ENCODE measurements at regions not wholly inside any gene's neighbourhood (a gene's known extent, or its start where the extent isn't known, plus 50 kb on each side); places are given as distances from the start of the nearest gene placed in this dataset.

GRCh38 chr4:189374176-189374575 lies 566.5 kb upstream of the FRG1 start:
- DNase-seq (ENCODE audit: low read depth in 2 of 2): no peak

GRCh38 chr4:189376901-189377300 lies 563.8 kb upstream of the FRG1 start:
- no peak for DNase-seq (ENCODE audit: low read depth in 2 of 2)

- no peak for DNase-seq (ENCODE audit: low read depth in 2 of 2)
Observed at GRCh38 chr4:189377569-189377968, 563.1 kb upstream of the FRG1 start.

- DNase-seq (ENCODE audit: low read depth in 2 of 2): no peak
Observed at GRCh38 chr4:189385098-189385497, 555.6 kb upstream of the FRG1 start.

- no peak for DNase-seq (ENCODE audit: low read depth in 2 of 2)
Observed at GRCh38 chr4:189385579-189385978, 555.1 kb upstream of the FRG1 start.

- DNase-seq (ENCODE audit: low read depth in 2 of 2): no peak
Observed at GRCh38 chr4:189396435-189396834, 544.2 kb upstream of the FRG1 start.

- DNase-seq (ENCODE audit: low read depth in 2 of 2): no peak
Observed at GRCh38 chr4:189404271-189404670, 536.4 kb upstream of the FRG1 start.

GRCh38 chr4:189409158-189409557 lies 531.5 kb upstream of the FRG1 start:
- no peak for DNase-seq (ENCODE audit: low read depth in 2 of 2)

GRCh38 chr4:189414021-189414420 lies 526.7 kb upstream of the FRG1 start:
- DNase-seq (ENCODE audit: low read depth in 2 of 2): no peak

- no peak for DNase-seq (ENCODE audit: low read depth in 2 of 2)
Observed at GRCh38 chr4:189420572-189420971, 520.1 kb upstream of the FRG1 start.

- no peak for DNase-seq (ENCODE audit: low read depth in 2 of 2)
Observed at GRCh38 chr4:189436207-189436606, 504.5 kb upstream of the FRG1 start.

- no peak for DNase-seq (ENCODE audit: low read depth in 2 of 2)
Observed at GRCh38 chr4:189440716-189441115, 500.0 kb upstream of the FRG1 start.

- DNase-seq (ENCODE audit: low read depth in 2 of 2): no peak
Observed at GRCh38 chr4:189443341-189443740, 497.3 kb upstream of the FRG1 start.

GRCh38 chr4:189445613-189446012 lies 495.1 kb upstream of the FRG1 start:
- no peak for DNase-seq (ENCODE audit: low read depth in 2 of 2)

GRCh38 chr4:189463734-189464133 lies 476.9 kb upstream of the FRG1 start:
- DNase-seq (ENCODE audit: low read depth in 2 of 2): no peak

- no peak for DNase-seq (ENCODE audit: low read depth in 2 of 2)
Observed at GRCh38 chr4:189494407-189494806, 446.3 kb upstream of the FRG1 start.

- no peak for DNase-seq (ENCODE audit: low read depth in 2 of 2)
Observed at GRCh38 chr4:189497516-189497915, 443.2 kb upstream of the FRG1 start.

- DNase-seq (ENCODE audit: low read depth in 2 of 2): no peak
Observed at GRCh38 chr4:189497996-189498395, 442.7 kb upstream of the FRG1 start.

GRCh38 chr4:189498457-189498856 lies 442.2 kb upstream of the FRG1 start:
- DNase-seq (ENCODE audit: low read depth in 2 of 2): no peak

GRCh38 chr4:189499696-189500095 lies 441.0 kb upstream of the FRG1 start:
- no peak for DNase-seq (ENCODE audit: low read depth in 2 of 2)

- DNase-seq (ENCODE audit: low read depth in 2 of 2): no peak
Observed at GRCh38 chr4:189500970-189501369, 439.7 kb upstream of the FRG1 start.

- DNase-seq (ENCODE audit: low read depth in 2 of 2): no peak
Observed at GRCh38 chr4:189502841-189503435, 437.7 kb upstream of the FRG1 start.

- DNase-seq (ENCODE audit: low read depth in 2 of 2): no peak
Observed at GRCh38 chr4:189504220-189504619, 436.5 kb upstream of the FRG1 start.

- no peak for DNase-seq (ENCODE audit: low read depth in 2 of 2)
Observed at GRCh38 chr4:189505380-189505779, 435.3 kb upstream of the FRG1 start.

All from stimulated activated CD4-positive, alpha-beta T cell treated with anti-CD3 and anti-CD28 coated beads, Interleukin-1b, Interleukin-23, amount 100 ng/mL, for 4 hours (primary cell).